ENCODE measurements at regions not wholly inside any gene's neighbourhood (a gene's known extent, or its start where the extent isn't known, plus 50 kb on each side); places are given as distances from the start of the nearest gene placed in this dataset.

DNA sequence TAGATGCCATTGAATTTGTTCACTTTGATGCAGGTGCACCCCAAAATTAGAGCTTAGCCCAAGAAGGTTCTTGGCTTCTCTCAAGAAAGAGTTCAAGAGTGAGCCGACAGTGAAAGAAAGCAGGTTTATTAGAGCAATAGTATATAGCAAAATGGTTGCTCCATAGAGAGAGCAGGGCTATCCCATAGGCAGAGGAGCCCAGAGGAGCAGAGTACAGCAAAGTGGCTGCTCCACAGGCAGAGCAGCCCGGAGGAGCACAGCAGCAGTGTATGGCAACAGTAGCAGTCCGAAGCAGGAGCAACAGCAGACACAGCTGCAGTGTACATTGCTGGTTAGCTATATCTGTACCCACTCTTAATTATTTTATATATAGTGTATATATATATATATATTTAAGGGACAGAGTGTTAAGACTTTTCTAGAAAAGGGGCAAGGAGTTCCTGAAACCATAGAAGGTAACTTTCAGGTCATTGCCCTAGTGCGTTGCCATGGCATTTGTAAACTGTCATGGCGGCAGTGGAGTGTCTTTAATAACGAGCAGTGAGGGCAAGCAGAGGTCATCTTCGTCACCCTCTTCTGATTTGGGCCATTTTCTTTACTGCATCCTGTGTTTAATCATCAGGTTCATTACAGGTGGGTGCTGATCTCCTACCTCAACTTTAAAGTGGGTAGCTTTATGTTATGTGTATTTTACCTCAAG lies 222.7 kb downstream of the CYB561 start:
- Histone ChIP-seq H3K27me3 (ENCODE audit: insufficient read depth, low read length) (no peaks in the 10 kb centered on the region), H3K4ac (ENCODE audit: low read depth, low read length) (no peak overlapping the region), H3K79me1 (ENCODE audit: insufficient read depth, low read depth, low read length, poor library complexity, severe bottlenecking) (no peaks in the 10 kb centered on the region), H3K18ac (ENCODE audit: insufficient read length, low read depth, low read length) (no peak overlapping the region), H3K56ac (ENCODE audit: insufficient read length, low read depth, low read length) (no peak overlapping the region), H4K91ac (ENCODE audit: insufficient read length, low read depth, low read length) (no peak overlapping the region), H3K9ac (ENCODE audit: extremely low read depth, insufficient read length, low read length) (no peak overlapping the region), H3K23me2 (ENCODE audit: insufficient read length, low read depth, low read length, poor library complexity, severe bottlenecking) (no peaks in the 10 kb centered on the region), H2BK5ac (ENCODE audit: insufficient read length, low read length) (no peak overlapping the region), H2BK20ac (ENCODE audit: low read depth, low read length, poor library complexity, severe bottlenecking) (no peak overlapping the region), H2BK15ac (ENCODE audit: low read depth, low read length) (no peak overlapping the region), H2AK5ac (ENCODE audit: insufficient read length, low read length) (no peak overlapping the region), H4K5ac (ENCODE audit: insufficient read length, low read depth, low read length) (no peak overlapping the region), H3K27ac (ENCODE audit: insufficient read length, low read depth, low read length) (no peak overlapping the region), H3K23ac (ENCODE audit: insufficient read length, low read depth, low read length) (no peak overlapping the region), H2AFZ (ENCODE audit: low read length) (no peak overlapping the region), H3K79me2 (ENCODE audit: insufficient read depth, low read length) (no peaks in the 10 kb centered on the region), H3K14ac (ENCODE audit: insufficient read depth, low read length) (no peak overlapping the region), H4K20me1 (ENCODE audit: control insufficient read depth, insufficient read depth, insufficient read length) (no peaks in the 10 kb centered on the region), H3K4me1 (ENCODE audit: insufficient read depth, low read length) (no peaks in the 10 kb centered on the region), H2BK12ac (ENCODE audit: insufficient read length, low read depth, low read length) (no peak overlapping the region), H3T11ph (ENCODE audit: low read length) (no peak overlapping the region), H2BK120ac (ENCODE audit: low read depth, low read length, poor library complexity, severe bottlenecking) (no peak overlapping the region), H3K9me3 (ENCODE audit: control insufficient read depth, low read depth, low read length) (no peaks in the 10 kb centered on the region), H3K4me2 (ENCODE audit: insufficient read depth, insufficient read length, low read length) (no peak overlapping the region), H4K8ac (replicated peaks; ENCODE audit: insufficient read length, low read depth, low read length) (no peak overlapping the region)
- no peaks in the 10 kb centered on the region; a peak in 1 of 5 replicates for H3K9me3 Mint-ChIP-seq
- no peaks in the 10 kb centered on the region for H3K27me3 Mint-ChIP-seq (ENCODE audit: low read depth)
- no peaks in the 10 kb centered on the region for H3K4me1 Mint-ChIP-seq
- TF ChIP-seq CTCF (conservative IDR thresholded peaks at IDR 0.05): no peak
- no peak overlapping the region for H3K4me3 Mint-ChIP-seq
- no peak for DNase-seq
- no CpG with 5 or more reads among the region's 7 CpGs for WGBS (ENCODE audit: extremely low coverage, insufficient read length, low lambda C conversion rate)
- H3K27ac Mint-ChIP-seq: no peak overlapping the region
- no peaks in the 10 kb centered on the region for H3K36me3 Mint-ChIP-seq (ENCODE audit: insufficient read depth in 1 of 3, low read depth in 3 of 3)
